HepG2 (cell line): ENCODE measurements at regions not wholly inside any gene's neighbourhood (a gene's known extent, or its start where the extent isn't known, plus 50 kb on each side); places are given as distances from the start of the nearest gene placed in this dataset.

Experiments
- FOSL2 ChIP-seq: sonication (generic); formaldehyde crosslinking; IDR thresholded peaks from 2 replicates; pipeline ENCODE4 v1.4.0; 2020; ENCODE audit warnings: missing genetic modification reagents
- FOXJ3 ChIP-seq: sonication (generic); formaldehyde crosslinking; IDR thresholded peaks from 2 replicates; pipeline ENCODE4 v1.4.0; 2020; ENCODE audit warnings: missing genetic modification reagents, mild to moderate bottlenecking, borderline replicate concordance
- HMG20B ChIP-seq: conservative IDR thresholded peaks from 2 replicates; pipeline ENCODE4 v1.6.1; 2016; ENCODE audit warnings: missing genetic modification reagents, missing compliant biosample characterization
- HOXA3 ChIP-seq: sonication (generic); formaldehyde crosslinking; IDR thresholded peaks from 2 replicates; pipeline ENCODE4 v1.5.0; 2020; ENCODE audit warnings: missing genetic modification reagents
- MAFF ChIP-seq: IDR thresholded peaks from 2 replicates; pipeline ENCODE4 v1.6.1; 2011; ENCODE audit warnings: low read depth, low read length, improper control_type of control experiment
- MAZ ChIP-seq, 2 experiments: sonication (generic) in 1 of 2; formaldehyde crosslinking in 1 of 2; IDR thresholded peaks; 2 replicates each; pipeline versions ENCODE4 v1.5.0 to v1.6.1; 2012 to 2020; ENCODE audit warnings: low read depth in 2 of 2, mild to moderate bottlenecking in 2 of 2, borderline replicate concordance in 1 of 2, improper control_type of control experiment in 1 of 2, low read length in 1 of 2, missing genetic modification reagents in 1 of 2, moderate library complexity in 1 of 2
- MTF1 ChIP-seq: sonication (generic); formaldehyde crosslinking; IDR thresholded peaks from 2 replicates; pipeline ENCODE4 v1.5.0; 2020; ENCODE audit warnings: missing genetic modification reagents
- NR2C2 ChIP-seq: sonication (generic); formaldehyde crosslinking; IDR thresholded peaks from 2 replicates; pipeline ENCODE4 v1.4.0; 2020; ENCODE audit warnings: missing genetic modification reagents, mild to moderate bottlenecking, moderate library complexity, borderline replicate concordance
- REXO4 ChIP-seq: sonication (generic); formaldehyde crosslinking; IDR thresholded peaks from 2 replicates; pipeline ENCODE4 v1.8.0; 2022; ENCODE audit warnings: missing genetic modification reagents, mild to moderate bottlenecking, borderline replicate concordance
- SATB2 ChIP-seq: sonication (generic); formaldehyde crosslinking; IDR thresholded peaks from 2 replicates; pipeline ENCODE4 v1.5.0; 2020; ENCODE audit warnings: missing genetic modification reagents
- SCMH1 ChIP-seq: sonication (generic); formaldehyde crosslinking; IDR thresholded peaks from 2 replicates; pipeline ENCODE4 v1.9.0; 2021; ENCODE audit warnings: missing genetic modification reagents, mild to moderate bottlenecking, borderline replicate concordance
- SP4 ChIP-seq: sonication (generic); formaldehyde crosslinking; IDR thresholded peaks from 2 replicates; pipeline ENCODE4 v1.8.1; 2023; ENCODE audit warnings: mild to moderate bottlenecking, missing genetic modification reagents
- SPEN ChIP-seq: sonication (generic); formaldehyde crosslinking; IDR thresholded peaks from 2 replicates; pipeline ENCODE4 v1.5.1; 2020; ENCODE audit warnings: low read depth, mild to moderate bottlenecking, missing genetic modification reagents
- XRCC5 ChIP-seq: fragments of 200-400 bp; formaldehyde crosslinking; optimal IDR thresholded peaks from 2 replicates; pipeline ENCODE3; 2017; ENCODE audit warnings: mild to moderate bottlenecking, low read length
- ZNF256 ChIP-seq: sonication (generic); formaldehyde crosslinking; conservative IDR thresholded peaks from 2 replicates; pipeline ENCODE4 v1.4.0; 2020; ENCODE audit warnings: missing genetic modification reagents
- ZNF3 ChIP-seq: IDR thresholded peaks from 2 replicates; pipeline ENCODE4 v1.7.0; 2017; ENCODE audit warnings: inconsistent platforms
- ZNF776 ChIP-seq: sonication (generic); formaldehyde crosslinking; IDR thresholded peaks from 2 replicates; pipeline ENCODE4 v1.4.0; 2020; ENCODE audit warnings: mild to moderate bottlenecking, missing genetic modification reagents
- ZNF879 ChIP-seq: sonication (generic); formaldehyde crosslinking; IDR thresholded peaks from 2 replicates; pipeline ENCODE4 v1.8.1; 2023; ENCODE audit warnings: missing genetic modification reagents
- ZSCAN12 ChIP-seq: sonication (generic); formaldehyde crosslinking; IDR thresholded peaks from 2 replicates; pipeline ENCODE4 v1.9.0; 2021; ENCODE audit warnings: mild to moderate bottlenecking, missing genetic modification reagents
- TF ChIP-seq, protein P1 (sequence below): IDR thresholded peaks from 2 replicates; pipeline ENCODE4 v1.6.1; 2012; ENCODE audit warnings: low read depth, low read length, improper control_type of control experiment
- TF ChIP-seq, protein P2 (sequence below): sonication (generic); formaldehyde crosslinking; IDR thresholded peaks from 2 replicates; pipeline ENCODE4 v1.4.0; 2020; ENCODE audit warnings: missing genetic modification reagents, mild to moderate bottlenecking, borderline replicate concordance
- TF ChIP-seq, protein P3 (sequence below): IDR thresholded peaks from 2 replicates; pipeline ENCODE4 v1.6.1; 2016; ENCODE audit warnings: mild to moderate bottlenecking, missing biosample characterization, missing genetic modification reagents
- TF ChIP-seq, protein P4 (sequence below): sonication (generic); formaldehyde crosslinking; IDR thresholded peaks from 2 replicates; pipeline ENCODE4 v1.4.0; 2020; ENCODE audit warnings: missing genetic modification reagents

- TF ChIP-seq, protein P1, sequence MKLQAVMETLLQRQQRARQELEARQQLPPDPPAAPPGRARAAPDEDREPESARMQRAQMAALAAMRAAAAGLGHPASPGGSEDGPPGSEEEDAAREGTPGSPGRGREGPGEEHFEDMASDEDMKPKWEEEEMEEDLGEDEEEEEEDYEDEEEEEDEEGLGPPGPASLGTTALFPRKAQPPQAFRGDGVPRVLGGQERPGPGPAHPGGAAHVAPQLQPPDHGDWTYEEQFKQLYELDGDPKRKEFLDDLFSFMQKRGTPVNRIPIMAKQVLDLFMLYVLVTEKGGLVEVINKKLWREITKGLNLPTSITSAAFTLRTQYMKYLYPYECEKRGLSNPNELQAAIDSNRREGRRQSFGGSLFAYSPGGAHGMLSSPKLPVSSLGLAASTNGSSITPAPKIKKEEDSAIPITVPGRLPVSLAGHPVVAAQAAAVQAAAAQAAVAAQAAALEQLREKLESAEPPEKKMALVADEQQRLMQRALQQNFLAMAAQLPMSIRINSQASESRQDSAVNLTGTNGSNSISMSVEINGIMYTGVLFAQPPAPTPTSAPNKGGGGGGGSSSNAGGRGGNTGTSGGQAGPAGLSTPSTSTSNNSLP, result no peak
- peak; percentile 30; the same call in 1 of the 2 replicates for TF ChIP-seq SPEN (CRISPR knock-in tag)
- TF ChIP-seq MAZ (IDR thresholded peaks at IDR 0.05; ENCODE audit: borderline replicate concordance, low read depth, low read length), result no peak
- TF ChIP-seq MAZ (CRISPR knock-in tag; IDR thresholded peaks at IDR 0.05; ENCODE audit: low read depth), result no peak
- TF ChIP-seq ZNF776 (CRISPR knock-in tag), result no peak
- no peak for TF ChIP-seq MTF1
- peak; percentile 86 for TF ChIP-seq NR2C2 (CRISPR knock-in tag)
- peak; percentile 28; the same call in 1 of the 2 replicates for TF ChIP-seq HOXA3 (CRISPR knock-in tag)
- TF ChIP-seq, protein P2, sequence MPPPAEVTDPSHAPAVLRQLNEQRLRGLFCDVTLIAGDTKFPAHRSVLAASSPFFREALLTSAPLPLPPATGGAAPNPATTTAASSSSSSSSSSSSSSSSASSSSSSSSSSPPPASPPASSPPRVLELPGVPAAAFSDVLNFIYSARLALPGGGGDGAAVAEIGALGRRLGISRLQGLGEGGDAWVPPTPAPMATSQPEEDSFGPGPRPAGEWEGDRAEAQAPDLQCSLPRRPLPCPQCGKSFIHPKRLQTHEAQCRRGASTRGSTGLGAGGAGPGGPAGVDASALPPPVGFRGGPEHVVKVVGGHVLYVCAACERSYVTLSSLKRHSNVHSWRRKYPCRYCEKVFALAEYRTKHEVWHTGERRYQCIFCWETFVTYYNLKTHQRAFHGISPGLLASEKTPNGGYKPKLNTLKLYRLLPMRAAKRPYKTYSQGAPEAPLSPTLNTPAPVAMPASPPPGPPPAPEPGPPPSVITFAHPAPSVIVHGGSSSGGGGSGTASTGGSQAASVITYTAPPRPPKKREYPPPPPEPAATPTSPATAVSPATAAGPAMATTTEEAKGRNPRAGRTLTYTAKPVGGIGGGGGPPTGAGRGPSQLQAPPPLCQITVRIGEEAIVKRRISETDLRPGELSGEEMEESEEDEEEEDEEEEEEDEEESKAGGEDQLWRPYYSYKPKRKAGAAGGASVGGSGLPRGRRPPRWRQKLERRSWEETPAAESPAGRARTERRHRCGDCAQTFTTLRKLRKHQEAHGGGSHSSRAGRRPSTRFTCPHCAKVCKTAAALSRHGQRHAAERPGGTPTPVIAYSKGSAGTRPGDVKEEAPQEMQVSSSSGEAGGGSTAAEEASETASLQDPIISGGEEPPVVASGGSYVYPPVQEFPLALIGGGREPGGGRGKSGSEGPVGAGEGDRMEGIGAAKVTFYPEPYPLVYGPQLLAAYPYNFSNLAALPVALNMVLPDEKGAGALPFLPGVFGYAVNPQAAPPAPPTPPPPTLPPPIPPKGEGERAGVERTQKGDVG (CRISPR knock-in tag), result peak; percentile 44; the same call in 1 of the 2 replicates
- TF ChIP-seq MAFF, result no peak
- TF ChIP-seq SCMH1, result no peak
- TF ChIP-seq ZNF256, result no peak
- no peak for TF ChIP-seq XRCC5
- TF ChIP-seq SP4, result no peak
- no peak for TF ChIP-seq ZNF3 (CRISPR knock-in tag)
- TF ChIP-seq ZSCAN12, result no peak
- TF ChIP-seq ZNF879 (CRISPR knock-in tag), result no peak
- TF ChIP-seq FOSL2, result peak; percentile 67
- no peak for TF ChIP-seq REXO4 (CRISPR knock-in tag)
- TF ChIP-seq HMG20B (CRISPR knock-in tag), result no peak
- TF ChIP-seq SATB2 (CRISPR knock-in tag), result no peak
- TF ChIP-seq, protein P3, sequence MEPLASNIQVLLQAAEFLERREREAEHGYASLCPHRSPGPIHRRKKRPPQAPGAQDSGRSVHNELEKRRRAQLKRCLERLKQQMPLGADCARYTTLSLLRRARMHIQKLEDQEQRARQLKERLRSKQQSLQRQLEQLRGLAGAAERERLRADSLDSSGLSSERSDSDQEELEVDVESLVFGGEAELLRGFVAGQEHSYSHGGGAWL, result no peak
- TF ChIP-seq, protein P4, sequence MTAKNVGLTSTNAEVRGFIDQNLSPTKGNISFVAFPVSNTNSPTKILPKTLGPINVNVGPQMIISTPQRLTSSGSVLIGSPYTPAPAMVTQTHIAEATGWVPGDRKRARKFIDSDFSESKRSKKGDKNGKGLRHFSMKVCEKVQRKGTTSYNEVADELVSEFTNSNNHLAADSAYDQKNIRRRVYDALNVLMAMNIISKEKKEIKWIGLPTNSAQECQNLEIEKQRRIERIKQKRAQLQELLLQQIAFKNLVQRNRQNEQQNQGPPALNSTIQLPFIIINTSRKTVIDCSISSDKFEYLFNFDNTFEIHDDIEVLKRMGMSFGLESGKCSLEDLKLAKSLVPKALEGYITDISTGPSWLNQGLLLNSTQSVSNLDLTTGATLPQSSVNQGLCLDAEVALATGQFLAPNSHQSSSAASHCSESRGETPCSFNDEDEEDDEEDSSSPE (CRISPR knock-in tag), result no peak
- TF ChIP-seq FOXJ3 (CRISPR knock-in tag), result peak; percentile 52; the same call in 1 of the 2 replicates
Observed at GRCh38 chr7:54917613-54918391, 101.0 kb upstream of the EGFR start (continued).
